Small intestine (tissue), 7 donors: ENCODE measurements at regions not wholly inside any gene's neighbourhood (a gene's known extent, or its start where the extent isn't known, plus 50 kb on each side); places are given as distances from the start of the nearest gene placed in this dataset.

Experiments used
- DNase-seq, 2 donors: peaks; one replicate each; pipeline versions ENCODE4 v3.0.0 to v3.0.0-alpha.2; 2013
- FAIRE-seq: peaks from 2 replicates; lab custom pipeline; 2012; peaks lifted over from hg19 to GRCh38; lab: Jason Lieb, UNC
- H3K27ac ChIP-seq, 3 donors: one replicate each; pipeline ENCODE4 v1.5.1; 2013; ENCODE audit warnings: low read length in 2 of 3, mild to moderate bottlenecking in 2 of 3, control low read depth in 1 of 3, inconsistent platforms in 1 of 3, low read depth in 1 of 3, moderate library complexity in 1 of 3
- H3K27me3 ChIP-seq, 3 donors: one replicate each; pipeline ENCODE4 v1.6.1; 2013; ENCODE audit warnings: low read length in 3 of 3, inconsistent platforms in 1 of 3; ENCODE audit not compliant: control insufficient read depth in 3 of 3, insufficient read depth in 3 of 3
- H3K36me3 ChIP-seq, 3 donors: one replicate each; pipeline ENCODE4 v1.6.1; 2013; ENCODE audit warnings: low read length in 3 of 3, inconsistent platforms in 1 of 3, low read depth in 1 of 3, mild to moderate bottlenecking in 1 of 3, moderate library complexity in 1 of 3; ENCODE audit not compliant: control insufficient read depth in 3 of 3, insufficient read depth in 2 of 3
- H3K4me1 ChIP-seq, 3 donors: one replicate each; pipeline ENCODE4 v1.6.1; 2013; ENCODE audit warnings: low read length in 2 of 3, inconsistent platforms in 1 of 3, low read depth in 1 of 3, mild to moderate bottlenecking in 1 of 3, moderate library complexity in 1 of 3; ENCODE audit not compliant: control insufficient read depth in 3 of 3, insufficient read depth in 2 of 3
- H3K4me3 ChIP-seq, 3 donors: one replicate each; pipeline ENCODE4 v1.5.1; 2013; ENCODE audit warnings: low read length in 3 of 3, control low read depth in 1 of 3, inconsistent platforms in 1 of 3, low read depth in 1 of 3, mild to moderate bottlenecking in 1 of 3, moderate library complexity in 1 of 3
- H3K9me3 ChIP-seq, 2 donors: one replicate each; pipeline ENCODE4 v1.6.1; 2013; ENCODE audit warnings: low read depth in 1 of 2, low read length in 1 of 2; ENCODE audit not compliant: control insufficient read depth in 2 of 2, insufficient read depth in 1 of 2
- WGBS, 3 donors: extraction: QIAGEN DNeasy Blood & Tissue Kit; methylation state at CpG; one replicate each; pipeline ENCODE4 v1.1.7; 2013; 5-methylcytosine and 5-hydroxymethylcytosine counted together
- donor health status: healthy with polysubstance abuse.
- donor health status: control.
- donor health status: control.
- donor health status: Bipolar disorder and iron deficiency.
- donor health status: healthy.

- no peak for FAIRE-seq
- DNase-seq: no peak
- Histone ChIP-seq H3K4me3 (no peak overlapping the region), H3K27me3 (peaks cover 0 to 4% (median 0%) of the 10 kb centered on the region in 3 donors), H3K9me3 (peaks cover 0 to 3% of the 10 kb centered on the region in 2 donors), H3K27ac (no peak overlapping the region), H3K4me1 (no peaks in the 10 kb centered on the region), H3K36me3 (no peaks in the 10 kb centered on the region)
- WGBS, 3 donors: 64 to 81% (median 73%) methylated on average over 3 of the region's 3 CpGs
Observed at GRCh38 chr22:44381761-44382115, 69.0 kb upstream of the SHISAL1 start.

- no peak for DNase-seq
- Histone ChIP-seq H3K9me3 (peaks cover 0 to 3% of the 10 kb centered on the region in 2 donors), H3K27ac (no peak overlapping the region), H3K4me1 (no peaks in the 10 kb centered on the region), H3K27me3 (no peaks in the 10 kb centered on the region), H3K4me3 (no peak overlapping the region), H3K36me3 (no peaks in the 10 kb centered on the region)
- 58 to 74% (median 71%) methylated on average over 15 of the region's 15 CpGs for WGBS, 3 donors
- no peak for FAIRE-seq
Observed at GRCh38 chr22:44380756-44381486, 68.2 kb upstream of the SHISAL1 start.

GRCh38 chr22:44379817-44380755 is 67.3 kb upstream of the SHISAL1 start:
- FAIRE-seq (no peak), DNase-seq (no peak)
- Histone ChIP-seq H3K36me3 (no peaks in the 10 kb centered on the region), H3K4me3 (no peak overlapping the region), H3K4me1 (no peaks in the 10 kb centered on the region), H3K9me3 (peaks cover 0 to 3% of the 10 kb centered on the region in 2 donors), H3K27me3 (no peaks in the 10 kb centered on the region), H3K27ac (no peak overlapping the region)
- WGBS, 3 donors: 73 to 80% (median 76%) methylated on average over 14 of the region's 14 CpGs

GRCh38 chr22:44378380-44378779 is 65.6 kb upstream of the SHISAL1 start:
- H3K36me3 ChIP-seq: no peaks in the 10 kb centered on the region
- H3K27me3 ChIP-seq: no peaks in the 10 kb centered on the region
- H3K27ac ChIP-seq: no peak overlapping the region
- H3K9me3 ChIP-seq: peaks cover 0 to 6% of the 10 kb centered on the region in 2 donors
- H3K4me1 ChIP-seq: no peaks in the 10 kb centered on the region
- no peak overlapping the region for H3K4me3 ChIP-seq
- FAIRE-seq: no peak
- DNase-seq: no peak

GRCh38 chr22:44375451-44375850 is 62.7 kb upstream of the SHISAL1 start:
- H3K36me3 ChIP-seq: no peaks in the 10 kb centered on the region
- no peaks in the 10 kb centered on the region for H3K4me1 ChIP-seq
- H3K9me3 ChIP-seq: peaks cover 0 to 6% of the 10 kb centered on the region in 2 donors
- H3K27ac ChIP-seq: no peak overlapping the region
- no peaks in the 10 kb centered on the region for H3K27me3 ChIP-seq
- no peak overlapping the region for H3K4me3 ChIP-seq
- no peak for FAIRE-seq
- 62 to 74% (median 65%) methylated on average over 1 of the region's 1 CpG for WGBS, 3 donors
- no peak for DNase-seq

- DNase-seq (no peak), FAIRE-seq (no peak)
- H3K36me3 ChIP-seq: no peaks in the 10 kb centered on the region
- peaks cover 0 to 3% of the 10 kb centered on the region in 2 donors for H3K9me3 ChIP-seq
- no peak overlapping the region for H3K4me3 ChIP-seq
- WGBS, 3 donors: 67 to 80% (median 77%) methylated on average over 3 of the region's 3 CpGs
- no peaks in the 10 kb centered on the region for H3K4me1 ChIP-seq
- H3K27me3 ChIP-seq: no peaks in the 10 kb centered on the region
- H3K27ac ChIP-seq: no peak overlapping the region
Observed at GRCh38 chr22:44373234-44373633, 60.5 kb upstream of the SHISAL1 start.

- Histone ChIP-seq H3K27ac (no peak overlapping the region), H3K27me3 (no peaks in the 10 kb centered on the region), H3K4me3 (no peak overlapping the region), H3K36me3 (no peaks in the 10 kb centered on the region), H3K4me1 (no peaks in the 10 kb centered on the region), H3K9me3 (peaks cover 0 to 3% of the 10 kb centered on the region in 2 donors)
- WGBS, 3 donors: 64 to 73% (median 66%) methylated on average over 4 of the region's 4 CpGs
- DNase-seq: no peak
- no peak for FAIRE-seq
Observed at GRCh38 chr22:44372611-44373010, 59.9 kb upstream of the SHISAL1 start.

- no peak for DNase-seq
- no peaks in the 10 kb centered on the region for H3K4me1 ChIP-seq
- 60 to 82% (median 78%) methylated on average over 3 of the region's 3 CpGs for WGBS, 3 donors
- FAIRE-seq: no peak
- H3K27me3 ChIP-seq: no peaks in the 10 kb centered on the region
- H3K27ac ChIP-seq: no peak overlapping the region
- H3K9me3 ChIP-seq: peaks cover 0 to 3% of the 10 kb centered on the region in 2 donors
- no peaks in the 10 kb centered on the region for H3K36me3 ChIP-seq
- H3K4me3 ChIP-seq: no peak overlapping the region
Observed at GRCh38 chr22:44371741-44372525, 59.2 kb upstream of the SHISAL1 start.
